WTC11 (cell line): ENCODE measurements at regions not wholly inside any gene's neighbourhood (a gene's known extent, or its start where the extent isn't known, plus 50 kb on each side); places are given as distances from the start of the nearest gene placed in this dataset.

Source experiments
- ATAC-seq: fragments of 200-7000 bp; cut with Tn5 transposase; 2 replicates; pipeline ENCODE4 v1.10.0; 2021; ENCODE audit warnings: mild to moderate bottlenecking, moderate library complexity
- CTCF ChIA-PET: fragments of 300-600 bp; sonication (Branson Sonifier 250); formaldehyde crosslinking; loops from one replicate; lab custom pipeline; 2021; ENCODE audit warnings: antibody characterized with exemption; lab: Charles Lee
- POLR2A ChIA-PET: fragments of 350-600 bp; sonication (Branson Sonifier 250); formaldehyde crosslinking; loops from one replicate; lab custom pipeline; 2021; ENCODE audit warnings: antibody characterized with exemption; lab: Charles Lee
- DNase-seq: peaks from one replicate; pipeline ENCODE4 v3.0.0; 2021; ENCODE audit warnings: low spot score
- H3K27ac Mint-ChIP-seq: 2 replicates; pipeline ENCODE4 v1.8.0; 2021; ENCODE audit warnings: mixed read lengths
- H3K27me3 Mint-ChIP-seq: 2 replicates; pipeline ENCODE4 v1.8.0; 2021; ENCODE audit warnings: low read depth, mild to moderate bottlenecking, moderate library complexity, mixed read lengths
- H3K36me3 Mint-ChIP-seq: 2 replicates; pipeline ENCODE4 v1.8.0; 2021; ENCODE audit warnings: mixed read lengths
- H3K4me1 Mint-ChIP-seq: 2 replicates; pipeline ENCODE4 v1.8.0; 2022; ENCODE audit warnings: mixed read lengths
- H3K4me3 Mint-ChIP-seq: 2 replicates; pipeline ENCODE4 v1.8.0; 2021; ENCODE audit warnings: mild to moderate bottlenecking, moderate library complexity, mixed read lengths
- H3K9me3 Mint-ChIP-seq: 2 replicates; pipeline ENCODE4 v1.8.0; 2021; ENCODE audit warnings: mixed read lengths
- AR ChIP-seq: fragments of 250-450 bp; sonication (Bioruptor Pico); IDR thresholded peaks from 2 replicates; pipeline ENCODE4 v1.9.0; 2021; ENCODE audit warnings: mild to moderate bottlenecking
- ATF2 ChIP-seq: sonication (generic); formaldehyde crosslinking; IDR thresholded peaks from 2 replicates; pipeline ENCODE4 v1.8.1; 2022; ENCODE audit warnings: low read depth, missing genetic modification reagents, borderline replicate concordance
- CDX4 ChIP-seq: fragments of 250-450 bp; sonication (Bioruptor Pico); IDR thresholded peaks from 2 replicates; pipeline ENCODE4 v1.9.0; 2021; ENCODE audit warnings: moderate library complexity, mild to moderate bottlenecking, inconsistent platforms, borderline replicate concordance
- FOXP4 ChIP-seq: sonication (generic); formaldehyde crosslinking; IDR thresholded peaks from 2 replicates; pipeline ENCODE4 v1.8.0; 2022; ENCODE audit warnings: mild to moderate bottlenecking, missing genetic modification reagents
- IRF1 ChIP-seq: sonication (generic); formaldehyde crosslinking; IDR thresholded peaks from 2 replicates; pipeline ENCODE4 v1.8.0; 2023; ENCODE audit warnings: missing genetic modification reagents
- JUN ChIP-seq: sonication (generic); formaldehyde crosslinking; IDR thresholded peaks from 2 replicates; pipeline ENCODE4 v1.8.0; 2023; ENCODE audit warnings: mild to moderate bottlenecking, missing genetic modification reagents
- MAX ChIP-seq: sonication (generic); formaldehyde crosslinking; IDR thresholded peaks from 2 replicates; pipeline ENCODE4 v1.8.0; 2022; ENCODE audit warnings: mild to moderate bottlenecking, missing genetic modification reagents
- NFATC4 ChIP-seq: fragments of 250-450 bp; sonication (Bioruptor Pico); IDR thresholded peaks from 2 replicates; pipeline ENCODE4 v1.9.0; 2021; ENCODE audit warnings: mild to moderate bottlenecking
- NR2C2 ChIP-seq: sonication (generic); formaldehyde crosslinking; IDR thresholded peaks from 2 replicates; pipeline ENCODE4 v1.8.0; 2022; ENCODE audit warnings: mild to moderate bottlenecking, missing genetic modification reagents
- RORB ChIP-seq: fragments of 250-450 bp; sonication (Bioruptor Pico); IDR thresholded peaks from 2 replicates; pipeline ENCODE4 v1.9.0; 2021; ENCODE audit warnings: mild to moderate bottlenecking
- SP1 ChIP-seq: sonication (generic); formaldehyde crosslinking; conservative IDR thresholded peaks from 2 replicates; pipeline ENCODE4 v1.8.1; 2022; ENCODE audit warnings: missing genetic modification reagents
- TCF7 ChIP-seq: sonication (generic); formaldehyde crosslinking; IDR thresholded peaks from 2 replicates; pipeline ENCODE4 v1.8.0; 2022; ENCODE audit warnings: mild to moderate bottlenecking, low read depth, missing genetic modification reagents, moderate library complexity
- ZBTB21 ChIP-seq: sonication (generic); formaldehyde crosslinking; IDR thresholded peaks from 2 replicates; pipeline ENCODE4 v1.8.1; 2023; ENCODE audit warnings: mild to moderate bottlenecking, missing genetic modification reagents, borderline replicate concordance
- ZBTB43 ChIP-seq: sonication (generic); formaldehyde crosslinking; IDR thresholded peaks from 2 replicates; pipeline ENCODE4 v1.8.1; 2023; ENCODE audit warnings: mild to moderate bottlenecking, missing genetic modification reagents
- ZMAT4 ChIP-seq: fragments of 250-450 bp; sonication (Bioruptor Pico); IDR thresholded peaks from 2 replicates; pipeline ENCODE4 v1.9.0; 2021; ENCODE audit warnings: mild to moderate bottlenecking
- ZNF121 ChIP-seq: sonication (generic); formaldehyde crosslinking; IDR thresholded peaks from 2 replicates; pipeline ENCODE4 v1.8.0; 2023; ENCODE audit warnings: missing genetic modification reagents
- ZNF263 ChIP-seq: sonication (generic); formaldehyde crosslinking; IDR thresholded peaks from 2 replicates; pipeline ENCODE4 v1.8.1; 2022; ENCODE audit warnings: low read depth, mild to moderate bottlenecking, moderate library complexity, missing genetic modification reagents
- ZNF317 ChIP-seq: sonication (generic); formaldehyde crosslinking; IDR thresholded peaks from 2 replicates; pipeline ENCODE4 v1.8.1; 2023; ENCODE audit warnings: low read depth, mild to moderate bottlenecking, moderate library complexity, missing genetic modification reagents, borderline replicate concordance
- ZNF416 ChIP-seq: fragments of 250-450 bp; sonication (Bioruptor Pico); IDR thresholded peaks from 2 replicates; pipeline ENCODE4 v1.9.0; 2021; ENCODE audit warnings: mild to moderate bottlenecking, inconsistent platforms
- ZNF532 ChIP-seq: fragments of 250-450 bp; sonication (Bioruptor Pico); IDR thresholded peaks from 2 replicates; pipeline ENCODE4 v1.9.0; 2021; ENCODE audit warnings: mild to moderate bottlenecking, borderline replicate concordance

GRCh38 chr3:159835126-159835525 is 153.5 kb upstream of the IL12A start:
- Mint-ChIP-seq H3K36me3 (no peaks in the 10 kb centered on the region), H3K27ac (no peak overlapping the region), H3K4me1 (peaks cover 13% of the 10 kb centered on the region), H3K27me3 (no peaks in the 10 kb centered on the region)
- DNase-seq, result no peak
- ChIA-PET CTCF (no interaction called here), POLR2A (no interaction called here)
- TF ChIP-seq IRF1, result no peak
- TF ChIP-seq JUN (CRISPR knock-in tag), result no peak
- TF ChIP-seq ZNF121 (CRISPR knock-in tag), result no peak
- TF ChIP-seq ZMAT4 (CRISPR knock-in tag), result no peak
- TF ChIP-seq, all 79 proteins: peak for 0
- Mint-ChIP-seq H3K9me3 (no peaks in the 10 kb centered on the region), H3K4me3 (no peak overlapping the region)
- ATAC-seq, result no peak

- ATAC-seq (no peak), DNase-seq (no peak)
- Mint-ChIP-seq H3K27me3 (no peaks in the 10 kb centered on the region), H3K4me1 (peaks cover 34% of the 10 kb centered on the region), H3K36me3 (no peaks in the 10 kb centered on the region), H3K4me3 (no peak overlapping the region), H3K27ac (no peak overlapping the region), H3K9me3 (no peaks in the 10 kb centered on the region)
- ChIA-PET POLR2A (no interaction called here), CTCF (interaction anchor here (0.7 to 2.6 kb wide), 3 partner anchors 9 to 151 kb away, joined by 3 to 12 read pairs (median 4); partner anchors contain the start of gene IL12A)
- no peak for TF ChIP-seq RORB (CRISPR knock-in tag)
- TF ChIP-seq ATF2 (CRISPR knock-in tag), result no peak
- no peak for TF ChIP-seq ZNF416 (CRISPR knock-in tag)
- no peak for TF ChIP-seq ZNF532 (CRISPR knock-in tag)
- TF ChIP-seq NR2C2 (CRISPR knock-in tag), result no peak
- TF ChIP-seq IRF1, result no peak
- no peak for TF ChIP-seq ZBTB43 (CRISPR knock-in tag)
- no peak for TF ChIP-seq NFATC4 (CRISPR knock-in tag)
- no peak for TF ChIP-seq FOXP4 (CRISPR knock-in tag)
- no peak for TF ChIP-seq MAX (CRISPR knock-in tag)
- no peak for TF ChIP-seq CDX4 (CRISPR knock-in tag)
- TF ChIP-seq AR (CRISPR knock-in tag), result no peak
- TF ChIP-seq TCF7 (CRISPR knock-in tag), result no peak
- no peak for TF ChIP-seq ZNF317 (CRISPR knock-in tag)
- no peak for TF ChIP-seq SP1 (CRISPR knock-in tag)
- no peak for TF ChIP-seq ZNF263 (CRISPR knock-in tag)
- no peak for TF ChIP-seq ZBTB21
These were observed 150.9 kb upstream of the IL12A start for GRCh38 chr3:159837725-159838124.
